T-helper 2 cell treated with Interferon-gamma antibody and Interleukin-4, amounts not matched to agents 5 μg/mL and 100 μg/mL, for 36 hours (primary cell): ENCODE measurements at regions not wholly inside any gene's neighbourhood (a gene's known extent, or its start where the extent isn't known, plus 50 kb on each side); places are given as distances from the start of the nearest gene placed in this dataset.
"Not testable (repeated sequence)": the region's sequence is repeated elsewhere in the genome, so short reads cannot be mapped to it uniquely, and the experiment has no call there.

Experiments
- DNase-seq: peaks from one replicate; pipeline ENCODE4 v3.0.0; 2021; ENCODE audit warnings: low spot score
- H3K27ac Mint-ChIP-seq: one replicate; pipeline ENCODE4 v1.8.0; 2021; ENCODE audit warnings: mild to moderate bottlenecking, mixed read lengths
- H3K27me3 Mint-ChIP-seq: one replicate; pipeline ENCODE4 v1.8.0; 2021; ENCODE audit warnings: low read depth, mixed read lengths
- H3K36me3 Mint-ChIP-seq: one replicate; pipeline ENCODE4 v1.8.0; 2021; ENCODE audit warnings: low read depth, mixed read lengths
- H3K4me1 Mint-ChIP-seq: one replicate; pipeline ENCODE4 v1.8.0; 2021; ENCODE audit warnings: low read depth, mixed read lengths
- H3K4me3 Mint-ChIP-seq: one replicate; pipeline ENCODE4 v1.8.0; 2022; ENCODE audit warnings: mild to moderate bottlenecking, moderate library complexity, mixed read lengths
- H3K9me3 Mint-ChIP-seq: one replicate; pipeline ENCODE4 v1.8.0; 2021; ENCODE audit warnings: mixed read lengths

- no peak overlapping the region for H3K4me3 Mint-ChIP-seq
- H3K27me3 Mint-ChIP-seq, result no peaks in the 10 kb centered on the region
- no peak for DNase-seq
- no peaks in the 10 kb centered on the region for H3K9me3 Mint-ChIP-seq
- H3K27ac Mint-ChIP-seq, result no peak overlapping the region
- H3K36me3 Mint-ChIP-seq, result no peaks in the 10 kb centered on the region
- no peaks in the 10 kb centered on the region for H3K4me1 Mint-ChIP-seq
These were observed 385.5 kb upstream of the INTU start for GRCh38 chr4:127246963-127247952.

DNA sequence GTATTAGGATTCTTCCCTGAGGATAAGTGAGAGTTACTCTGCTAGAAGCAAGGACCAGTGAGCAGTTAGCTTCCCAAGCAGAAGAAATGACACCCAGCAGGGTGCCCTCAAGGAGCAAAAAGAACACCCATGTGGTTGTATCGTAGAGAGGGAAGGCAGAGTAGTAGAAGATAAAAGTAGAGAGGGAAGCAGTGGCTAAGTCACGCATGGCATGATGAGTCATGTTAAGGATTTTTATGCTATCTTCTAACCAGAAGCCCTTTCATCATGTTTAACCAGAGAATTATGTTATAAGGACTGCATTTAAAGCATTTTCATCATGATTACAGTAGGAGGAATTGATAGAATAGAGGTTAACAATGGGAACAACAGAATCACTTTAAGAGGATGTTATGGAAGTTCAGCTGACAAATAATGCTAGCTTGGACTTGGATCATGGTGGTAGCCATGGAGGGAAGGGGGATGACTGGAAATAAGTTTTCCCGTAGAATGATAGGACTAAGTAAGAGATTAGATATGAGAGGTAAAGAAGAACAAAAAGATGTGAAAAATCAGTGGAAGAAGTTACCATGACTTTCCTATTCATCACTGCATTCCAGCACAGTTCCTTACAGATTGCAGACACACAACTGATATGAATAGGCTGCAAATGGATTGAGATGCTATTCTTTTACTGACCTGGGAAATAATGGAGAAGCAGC is 383.5 kb upstream of the INTU start:
- Mint-ChIP-seq H3K4me1 (no peaks in the 10 kb centered on the region), H3K4me3 (no peak overlapping the region), H3K27me3 (no peaks in the 10 kb centered on the region), H3K36me3 (no peaks in the 10 kb centered on the region), H3K9me3 (no peaks in the 10 kb centered on the region), H3K27ac (no peak overlapping the region)
- no peak for DNase-seq

DNA sequence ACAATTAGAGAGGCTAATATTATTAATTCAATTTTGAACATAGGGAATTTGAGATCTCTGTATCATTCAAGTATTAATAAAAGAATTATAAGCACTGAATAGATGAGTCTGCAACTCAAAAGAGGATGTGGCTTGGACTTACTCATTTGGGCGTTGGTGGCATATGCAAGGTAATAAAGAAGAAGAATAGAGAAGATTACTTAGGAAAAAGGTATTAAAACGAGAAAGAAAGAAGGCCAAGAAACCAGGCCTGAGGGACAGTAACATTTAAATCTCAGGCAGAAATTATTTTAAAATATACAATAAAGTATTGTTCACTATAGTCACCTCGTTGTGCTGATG is 383.0 kb upstream of the INTU start:
- H3K27me3 Mint-ChIP-seq, result no peaks in the 10 kb centered on the region
- no peak overlapping the region for H3K27ac Mint-ChIP-seq
- no peak for DNase-seq
- no peaks in the 10 kb centered on the region for H3K36me3 Mint-ChIP-seq
- no peaks in the 10 kb centered on the region for H3K9me3 Mint-ChIP-seq
- H3K4me3 Mint-ChIP-seq, result no peak overlapping the region
- no peaks in the 10 kb centered on the region for H3K4me1 Mint-ChIP-seq

DNA sequence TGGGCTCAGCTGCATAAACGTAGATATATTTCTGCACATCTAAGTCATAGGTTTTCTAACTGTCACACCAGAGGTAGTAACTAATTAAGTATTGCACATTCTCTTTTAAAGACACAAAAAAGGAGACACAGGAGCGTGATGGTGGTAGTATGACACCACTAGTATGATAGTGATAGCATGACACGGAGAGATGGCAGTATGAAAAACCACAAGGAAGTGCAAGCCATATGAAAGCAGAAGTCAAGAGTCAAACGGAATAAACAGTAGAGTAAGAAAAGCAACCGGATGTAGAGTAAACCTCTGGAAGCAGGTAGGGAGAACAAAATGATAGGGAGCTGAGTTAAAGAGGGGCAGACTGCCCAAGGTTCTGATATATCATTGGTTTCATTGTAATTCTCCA is 382.2 kb upstream of the INTU start:
- Mint-ChIP-seq H3K36me3 (no peaks in the 10 kb centered on the region), H3K4me3 (no peak overlapping the region), H3K27me3 (no peaks in the 10 kb centered on the region), H3K9me3 (no peaks in the 10 kb centered on the region), H3K27ac (no peak overlapping the region), H3K4me1 (no peaks in the 10 kb centered on the region)
- no peak for DNase-seq

DNA sequence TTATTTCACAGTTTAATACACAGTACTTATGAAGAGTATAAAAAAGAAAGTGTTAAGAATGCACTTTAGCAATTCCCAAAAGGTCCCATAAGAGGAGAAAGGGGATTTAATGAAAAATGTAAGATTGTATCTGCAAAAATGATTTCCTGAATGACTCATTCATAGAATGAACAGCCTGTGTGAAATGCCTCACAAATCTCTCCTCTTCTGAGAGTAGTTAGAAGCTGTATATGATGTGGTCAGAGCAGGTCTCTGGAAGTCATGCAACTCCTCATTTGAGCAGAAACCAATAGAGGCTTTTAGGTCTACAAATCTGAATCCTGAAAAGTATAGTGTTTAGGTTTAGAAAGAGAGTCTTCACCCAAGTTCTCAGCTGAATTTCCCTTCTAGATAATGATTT is 381.3 kb upstream of the INTU start:
- Mint-ChIP-seq H3K27ac (no peak overlapping the region), H3K4me3 (no peak overlapping the region), H3K4me1 (no peaks in the 10 kb centered on the region), H3K36me3 (no peaks in the 10 kb centered on the region), H3K27me3 (no peaks in the 10 kb centered on the region), H3K9me3 (no peaks in the 10 kb centered on the region)
- no peak for DNase-seq

GRCh38 chr4:127256500-127256899 is 376.3 kb upstream of the INTU start:
- Mint-ChIP-seq H3K27me3 (no peaks in the 10 kb centered on the region), H3K4me1 (no peaks in the 10 kb centered on the region), H3K9me3 (no peaks in the 10 kb centered on the region), H3K4me3 (no peak overlapping the region), H3K27ac (no peak overlapping the region), H3K36me3 (no peaks in the 10 kb centered on the region)
- no peak for DNase-seq

GRCh38 chr4:127261476-127261875 is 371.3 kb upstream of the INTU start:
- no peaks in the 10 kb centered on the region for H3K9me3 Mint-ChIP-seq
- no peaks in the 10 kb centered on the region for H3K4me1 Mint-ChIP-seq
- no peak overlapping the region for H3K27ac Mint-ChIP-seq
- DNase-seq, result no peak
- H3K27me3 Mint-ChIP-seq, result no peaks in the 10 kb centered on the region
- no peaks in the 10 kb centered on the region for H3K36me3 Mint-ChIP-seq
- no peak overlapping the region for H3K4me3 Mint-ChIP-seq

DNA sequence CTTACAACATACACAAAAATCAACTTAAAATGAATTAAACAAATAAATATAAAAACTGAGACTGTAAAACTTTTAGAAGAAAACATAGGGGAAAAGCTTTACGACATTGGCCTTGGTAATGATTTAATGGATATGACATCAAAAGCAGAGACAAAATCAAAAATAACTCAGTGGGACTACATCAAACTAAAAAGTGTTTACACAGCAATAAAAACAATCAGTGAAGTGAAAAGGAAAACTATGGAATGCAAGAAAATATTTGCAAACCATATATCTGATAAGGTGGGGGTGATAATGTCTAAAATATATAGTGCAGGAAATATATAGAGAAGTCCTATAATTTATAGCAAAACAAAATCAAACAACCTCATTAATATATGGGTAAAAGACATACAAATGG is 364.4 kb upstream of the INTU start:
- Mint-ChIP-seq H3K4me1 (no peaks in the 10 kb centered on the region), H3K27me3 (no peaks in the 10 kb centered on the region), H3K9me3 (peaks cover 13% of the 10 kb centered on the region), H3K36me3 (no peaks in the 10 kb centered on the region), H3K4me3 (no peak overlapping the region), H3K27ac (no peak overlapping the region)
- no peak for DNase-seq

DNA sequence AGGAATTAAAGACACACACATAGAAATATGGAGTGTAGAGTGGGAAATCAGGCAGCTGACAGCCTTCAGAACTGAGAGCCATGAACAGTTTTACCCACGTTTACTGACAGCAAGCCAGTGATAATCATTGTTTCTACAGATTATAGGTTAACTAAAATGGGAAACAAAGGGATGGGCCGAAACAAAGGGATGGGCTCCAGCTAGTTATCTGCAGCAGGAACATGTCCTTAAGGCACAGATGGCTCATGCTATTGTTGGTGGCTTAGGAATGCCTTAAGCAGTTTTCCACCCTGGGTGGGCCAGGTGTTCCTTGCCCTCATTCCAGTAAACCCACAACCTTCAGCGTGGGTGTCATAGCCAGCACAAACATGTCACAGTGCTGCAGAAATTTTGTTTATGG is 355.7 kb upstream of the INTU start:
- not testable (repeated sequence) for H3K4me1 Mint-ChIP-seq, H3K4me3 Mint-ChIP-seq, H3K27me3 Mint-ChIP-seq, DNase-seq, H3K36me3 Mint-ChIP-seq, H3K27ac Mint-ChIP-seq
- peaks cover 25% of the 10 kb centered on the region for H3K9me3 Mint-ChIP-seq

DNA sequence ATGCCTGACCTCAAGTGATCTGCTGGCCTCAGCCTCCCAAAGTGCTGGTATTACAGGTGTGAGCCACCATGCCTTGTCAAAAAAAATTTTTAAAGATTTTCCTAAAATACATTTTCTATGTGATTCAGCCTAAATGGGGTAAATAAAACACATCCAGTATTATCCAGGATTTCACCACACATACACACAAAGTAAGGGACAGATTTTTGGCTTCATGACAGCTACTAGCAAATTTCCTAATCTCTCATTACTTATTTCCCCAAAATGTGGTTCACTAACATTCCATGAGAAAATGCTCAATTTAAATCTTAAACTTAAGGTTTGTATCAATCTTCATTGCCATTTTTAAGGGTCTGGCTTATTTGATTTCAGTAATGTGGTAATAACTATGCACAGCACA is 348.5 kb upstream of the INTU start:
- H3K4me1 Mint-ChIP-seq, result no peaks in the 10 kb centered on the region
- no peaks in the 10 kb centered on the region for H3K36me3 Mint-ChIP-seq
- peaks cover 9% of the 10 kb centered on the region for H3K9me3 Mint-ChIP-seq
- no peak overlapping the region for H3K4me3 Mint-ChIP-seq
- H3K27me3 Mint-ChIP-seq, result no peaks in the 10 kb centered on the region
- H3K27ac Mint-ChIP-seq, result no peak overlapping the region
- DNase-seq, result no peak

- H3K4me3 Mint-ChIP-seq, result no peak overlapping the region
- peaks cover 22% of the 10 kb centered on the region for H3K9me3 Mint-ChIP-seq
- no peaks in the 10 kb centered on the region for H3K27me3 Mint-ChIP-seq
- H3K36me3 Mint-ChIP-seq, result no peaks in the 10 kb centered on the region
- no peak for DNase-seq
- H3K27ac Mint-ChIP-seq, result no peak overlapping the region
- H3K4me1 Mint-ChIP-seq, result no peaks in the 10 kb centered on the region
These were observed 341.4 kb upstream of the INTU start for GRCh38 chr4:127291316-127291715.

GRCh38 chr4:127293496-127293895 is 339.3 kb upstream of the INTU start:
- Mint-ChIP-seq H3K4me1 (no peaks in the 10 kb centered on the region), H3K36me3 (no peaks in the 10 kb centered on the region), H3K27me3 (no peaks in the 10 kb centered on the region), H3K27ac (no peak overlapping the region), H3K4me3 (no peak overlapping the region), H3K9me3 (peaks cover 36% of the 10 kb centered on the region)
- DNase-seq, result no peak

- H3K27ac Mint-ChIP-seq, result no peak overlapping the region
- H3K9me3 Mint-ChIP-seq, result peaks cover 33% of the 10 kb centered on the region
- H3K4me1 Mint-ChIP-seq, result no peaks in the 10 kb centered on the region
- no peak overlapping the region for H3K4me3 Mint-ChIP-seq
- no peaks in the 10 kb centered on the region for H3K27me3 Mint-ChIP-seq
- DNase-seq, result no peak
- H3K36me3 Mint-ChIP-seq, result no peaks in the 10 kb centered on the region
These were observed 328.4 kb upstream of the INTU start for GRCh38 chr4:127304356-127304755.

DNA sequence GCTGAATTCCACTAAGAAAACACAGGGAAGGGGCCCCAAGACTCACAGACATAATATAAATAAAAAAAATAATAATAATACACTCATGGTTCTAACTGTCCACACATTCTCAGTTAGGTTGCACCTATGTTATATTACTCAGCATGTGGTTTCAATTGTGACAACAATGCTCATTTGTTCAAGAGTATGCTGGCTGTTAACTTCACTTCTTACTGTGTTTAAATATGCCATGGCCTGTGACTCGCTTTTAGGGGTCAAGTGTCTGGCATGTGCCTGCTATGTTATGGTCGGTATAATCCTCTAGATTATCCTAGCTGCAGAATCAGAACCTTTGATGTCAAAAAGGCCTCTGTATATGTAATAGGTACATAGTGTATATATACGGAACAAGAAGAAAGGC is 324.8 kb upstream of the INTU start:
- H3K27ac Mint-ChIP-seq, result no peak overlapping the region
- H3K27me3 Mint-ChIP-seq, result no peaks in the 10 kb centered on the region
- no peak for DNase-seq
- peaks cover 32% of the 10 kb centered on the region for H3K9me3 Mint-ChIP-seq
- H3K4me3 Mint-ChIP-seq, result no peak overlapping the region
- no peaks in the 10 kb centered on the region for H3K36me3 Mint-ChIP-seq
- no peaks in the 10 kb centered on the region for H3K4me1 Mint-ChIP-seq
